Left ventricle myocardium inferior (tissue), 1 donor: ENCODE measurements at regions not wholly inside any gene's neighbourhood (a gene's known extent, or its start where the extent isn't known, plus 50 kb on each side); places are given as distances from the start of the nearest gene placed in this dataset.

Source experiments
- DNase-seq: peaks from one replicate; pipeline ENCODE4 v3.0.0-alpha.2; 2020
- H3K27ac ChIP-seq: fragments of 200-600 bp; replicated peaks from 2 replicates; pipeline ENCODE4 v1.8.0; 2021
- H3K27me3 ChIP-seq: fragments of 200-600 bp; 2 replicates; pipeline ENCODE4 v1.8.0; 2021; ENCODE audit warnings: low read depth
- H3K36me3 ChIP-seq: fragments of 200-600 bp; 2 replicates; pipeline ENCODE4 v1.8.0; 2021
- H3K4me1 ChIP-seq: fragments of 200-600 bp; 2 replicates; pipeline ENCODE4 v1.8.0; 2021
- H3K4me3 ChIP-seq: fragments of 200-600 bp; 2 replicates; pipeline ENCODE4 v1.8.0; 2021; ENCODE audit warnings: mild to moderate bottlenecking, moderate library complexity
- H3K9me3 ChIP-seq: fragments of 200-600 bp; replicated peaks from 2 replicates; pipeline ENCODE4 v1.8.0; 2021
- intact Hi-C: fragments of 100-400 bp; cut with micrococcal nuclease; formaldehyde crosslinking; loops from one replicate; pipeline ENCODE4 v1.11.0; 2022
- TF ChIP-seq, protein P1 (sequence below): fragments of 200-600 bp; IDR thresholded peaks from 2 replicates; pipeline ENCODE4 v1.8.0; 2021; ENCODE audit warnings: antibody characterized with exemption, mild to moderate bottlenecking, borderline replicate concordance
- donor health status: DM: no; HTN: yes; CAD: no; lungs with severe emphysema.

DNA sequence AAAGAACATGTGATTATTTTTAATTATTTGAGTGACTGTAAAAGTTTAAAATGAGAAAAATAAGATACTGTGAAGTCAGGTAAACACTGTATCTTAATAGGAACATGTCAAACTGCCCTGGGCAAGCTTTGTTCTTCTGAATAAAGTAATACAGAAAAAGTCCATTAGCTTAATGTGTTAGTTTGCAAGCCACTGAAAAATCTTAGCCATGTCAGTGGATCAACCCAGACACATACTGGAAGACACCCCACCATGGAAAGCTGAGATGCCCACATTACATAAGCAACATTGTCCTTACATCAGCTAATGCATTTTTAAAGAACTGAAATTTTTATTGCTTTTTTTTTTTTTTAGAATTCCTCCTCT lies 155.2 kb downstream of the BBOX1 start:
- no peaks in the 10 kb centered on the region for H3K9me3 ChIP-seq
- DNase-seq = no peak
- peaks cover under 1% of the 10 kb centered on the region for H3K4me1 ChIP-seq
- H3K4me3 ChIP-seq = no peak overlapping the region
- intact Hi-C loops = no loop called here
- H3K36me3 ChIP-seq = no peaks in the 10 kb centered on the region
- TF ChIP-seq, protein P1, sequence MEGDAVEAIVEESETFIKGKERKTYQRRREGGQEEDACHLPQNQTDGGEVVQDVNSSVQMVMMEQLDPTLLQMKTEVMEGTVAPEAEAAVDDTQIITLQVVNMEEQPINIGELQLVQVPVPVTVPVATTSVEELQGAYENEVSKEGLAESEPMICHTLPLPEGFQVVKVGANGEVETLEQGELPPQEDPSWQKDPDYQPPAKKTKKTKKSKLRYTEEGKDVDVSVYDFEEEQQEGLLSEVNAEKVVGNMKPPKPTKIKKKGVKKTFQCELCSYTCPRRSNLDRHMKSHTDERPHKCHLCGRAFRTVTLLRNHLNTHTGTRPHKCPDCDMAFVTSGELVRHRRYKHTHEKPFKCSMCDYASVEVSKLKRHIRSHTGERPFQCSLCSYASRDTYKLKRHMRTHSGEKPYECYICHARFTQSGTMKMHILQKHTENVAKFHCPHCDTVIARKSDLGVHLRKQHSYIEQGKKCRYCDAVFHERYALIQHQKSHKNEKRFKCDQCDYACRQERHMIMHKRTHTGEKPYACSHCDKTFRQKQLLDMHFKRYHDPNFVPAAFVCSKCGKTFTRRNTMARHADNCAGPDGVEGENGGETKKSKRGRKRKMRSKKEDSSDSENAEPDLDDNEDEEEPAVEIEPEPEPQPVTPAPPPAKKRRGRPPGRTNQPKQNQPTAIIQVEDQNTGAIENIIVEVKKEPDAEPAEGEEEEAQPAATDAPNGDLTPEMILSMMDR = no peak
- H3K27ac ChIP-seq = no peak overlapping the region
- H3K27me3 ChIP-seq = no peaks in the 10 kb centered on the region

DNA sequence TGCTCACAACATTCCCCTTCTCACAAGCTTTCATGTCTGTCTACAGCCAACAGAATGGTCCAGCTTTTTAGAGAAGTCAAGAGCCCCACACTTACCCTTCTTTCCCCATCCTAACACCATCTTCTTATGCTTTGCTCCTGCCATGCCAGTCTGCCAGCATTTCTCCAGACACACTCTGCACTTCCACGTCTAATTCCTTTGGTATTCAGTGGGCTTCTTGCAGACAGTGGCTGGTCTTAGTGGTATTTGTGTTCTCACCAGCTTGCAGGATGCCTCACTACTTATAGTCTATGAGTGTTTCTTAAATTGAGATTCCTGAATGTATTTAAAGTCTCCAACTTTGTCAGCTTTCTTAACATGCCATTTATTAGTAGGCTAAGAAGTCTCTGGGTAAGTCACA lies 154.4 kb downstream of the BBOX1 start:
- DNase-seq = no peak
- Histone ChIP-seq H3K27me3 (no peaks in the 10 kb centered on the region), H3K9me3 (no peaks in the 10 kb centered on the region), H3K4me1 (no peaks in the 10 kb centered on the region), H3K36me3 (no peaks in the 10 kb centered on the region), H3K27ac (no peak overlapping the region), H3K4me3 (no peak overlapping the region)
- intact Hi-C loops = no loop called here
- TF ChIP-seq, protein P1 = no peak

DNA sequence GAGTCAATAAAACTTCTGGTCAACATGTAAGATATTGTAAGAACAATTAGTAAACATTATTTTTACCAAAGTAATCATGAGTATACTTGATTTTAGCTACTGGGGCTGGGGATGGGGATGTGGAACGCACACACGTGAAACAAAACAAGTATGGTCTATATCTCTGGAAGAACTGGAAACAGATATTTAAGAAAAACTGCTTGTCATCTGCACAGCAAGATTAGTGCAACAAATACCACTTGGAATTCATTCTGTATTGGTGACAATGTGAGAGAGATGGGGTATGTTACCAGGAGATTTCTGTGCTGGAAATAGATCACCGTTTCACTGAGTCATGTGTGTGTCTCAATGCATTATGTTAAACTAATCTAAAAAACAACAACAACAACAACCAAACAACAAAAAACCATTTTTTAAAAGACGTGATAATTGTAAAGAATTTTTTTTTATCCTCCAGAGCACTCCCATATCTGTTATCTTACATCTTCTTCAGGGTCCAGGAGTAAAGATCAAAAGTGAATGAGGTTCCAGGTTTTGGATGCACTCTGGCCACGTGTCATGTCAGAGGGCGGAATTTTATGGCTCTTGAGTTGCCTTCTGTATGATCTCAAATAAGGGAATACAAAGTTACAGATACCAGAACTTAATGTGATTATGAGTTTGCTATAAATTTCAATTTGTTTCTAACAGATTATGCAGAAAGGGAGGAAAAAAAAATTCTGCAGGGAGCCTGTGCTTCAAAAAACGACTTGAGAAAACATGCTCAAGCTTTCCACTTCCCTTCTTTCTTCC lies 153.0 kb downstream of the BBOX1 start:
- Histone ChIP-seq H3K4me3 (no peak overlapping the region), H3K27ac (no peak overlapping the region), H3K27me3 (no peaks in the 10 kb centered on the region), H3K4me1 (no peaks in the 10 kb centered on the region), H3K9me3 (no peaks in the 10 kb centered on the region), H3K36me3 (no peaks in the 10 kb centered on the region)
- no peak for DNase-seq
- intact Hi-C loops = no loop called here
- TF ChIP-seq, protein P1 = no peak

- Histone ChIP-seq H3K9me3 (no peaks in the 10 kb centered on the region), H3K4me1 (no peaks in the 10 kb centered on the region), H3K4me3 (no peak overlapping the region), H3K27me3 (no peaks in the 10 kb centered on the region), H3K36me3 (no peaks in the 10 kb centered on the region), H3K27ac (no peak overlapping the region)
- TF ChIP-seq, protein P1 = no peak
- no peak for DNase-seq
- intact Hi-C loops = no loop called here
Observed at GRCh38 chr11:27192184-27192583, 151.6 kb downstream of the BBOX1 start.

- intact Hi-C loops = no loop called here
- TF ChIP-seq, protein P1 = no peak
- H3K4me1 ChIP-seq = no peaks in the 10 kb centered on the region
Observed at GRCh38 chr11:27191639-27192038, 151.0 kb downstream of the BBOX1 start.

More at GRCh38 chr11:27191639-27192038, 151.0 kb downstream of the BBOX1 start:
- Histone ChIP-seq H3K27me3 (no peaks in the 10 kb centered on the region), H3K9me3 (no peaks in the 10 kb centered on the region), H3K36me3 (no peaks in the 10 kb centered on the region), H3K4me3 (no peak overlapping the region), H3K27ac (no peak overlapping the region)
- no peak for DNase-seq
